SJSA1 (cell line): ENCODE measurements at regions not wholly inside any gene's neighbourhood (a gene's known extent, or its start where the extent isn't known, plus 50 kb on each side); places are given as distances from the start of the nearest gene placed in this dataset.
"Not testable (repeated sequence)": the region's sequence is repeated elsewhere in the genome, so short reads cannot be mapped to it uniquely, and the experiment has no call there.

Source experiments
- DNase-seq, 2 experiments: peaks; one replicate each; pipeline ENCODE4 v3.0.0-alpha.2; 2015 to 2020; ENCODE audit warnings: low spot score in 2 of 2, low read depth in 1 of 2
- H3K27ac ChIP-seq: fragments of 250-450 bp; sonication (Bioruptor Pico); 2 replicates; pipeline ENCODE4 v1.5.1; 2020; ENCODE audit warnings: mild to moderate bottlenecking, moderate library complexity
- H3K27me3 ChIP-seq: fragments of 250-450 bp; sonication (Bioruptor Pico); replicated peaks from 2 replicates; pipeline ENCODE4 v1.5.1; 2020; ENCODE audit warnings: mild to moderate bottlenecking, moderate library complexity
- H3K36me3 ChIP-seq: fragments of 250-450 bp; sonication (Bioruptor Pico); 2 replicates; pipeline ENCODE4 v1.5.1; 2020; ENCODE audit warnings: mild to moderate bottlenecking
- H3K4me1 ChIP-seq: fragments of 250-450 bp; sonication (Bioruptor Pico); replicated peaks from 2 replicates; pipeline ENCODE4 v1.6.1; 2021; ENCODE audit warnings: mild to moderate bottlenecking
- H3K4me3 ChIP-seq: fragments of 250-450 bp; sonication (Bioruptor Pico); 2 replicates; pipeline ENCODE4 v1.5.1; 2020; ENCODE audit warnings: mild to moderate bottlenecking
- H3K9me3 ChIP-seq: fragments of 250-450 bp; sonication (Bioruptor Pico); replicated peaks from 2 replicates; pipeline ENCODE4 v1.5.1; 2020; ENCODE audit warnings: mild to moderate bottlenecking

DNA sequence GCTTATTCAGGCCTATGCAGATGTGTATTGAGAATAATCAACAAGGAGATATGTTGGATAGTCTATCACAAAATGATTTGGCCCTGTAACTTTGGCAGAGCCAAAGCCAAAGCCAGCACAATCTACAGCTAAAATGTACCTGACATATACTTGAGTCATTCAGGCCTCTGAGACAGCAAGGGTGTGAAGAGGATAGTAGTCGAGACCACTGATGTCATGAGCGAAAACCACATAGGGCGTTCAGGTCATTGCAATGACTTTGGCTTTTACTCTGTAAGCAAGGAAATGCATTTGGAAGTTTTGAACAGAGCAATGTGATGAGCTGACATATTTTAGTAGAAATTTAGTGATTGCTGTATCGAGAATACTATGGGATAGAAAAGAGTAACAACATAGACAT is 579.6 kb downstream of the AMY1C start:
- Histone ChIP-seq H3K9me3 (no peaks in the 10 kb centered on the region), H3K36me3 (no peaks in the 10 kb centered on the region), H3K27ac (no peak overlapping the region), H3K4me3 (no peak overlapping the region), H3K4me1 (no peaks in the 10 kb centered on the region), H3K27me3 (no peaks in the 10 kb centered on the region)
- DNase-seq: no peak

- Histone ChIP-seq H3K4me1 (no peaks in the 10 kb centered on the region), H3K36me3 (no peaks in the 10 kb centered on the region), H3K4me3 (no peak overlapping the region), H3K27me3 (no peaks in the 10 kb centered on the region), H3K27ac (no peak overlapping the region), H3K9me3 (no peaks in the 10 kb centered on the region)
- DNase-seq: no peak
These were observed 582.1 kb downstream of the AMY1C start for GRCh38 chr1:104331763-104332162.

GRCh38 chr1:104337927-104338326 is 588.2 kb downstream of the AMY1C start:
- H3K9me3 ChIP-seq, H3K27me3 ChIP-seq, H3K4me3 ChIP-seq, DNase-seq, H3K36me3 ChIP-seq, H3K27ac ChIP-seq, H3K4me1 ChIP-seq: not testable (repeated sequence)

- no peaks in the 10 kb centered on the region for H3K9me3 ChIP-seq
- no peak overlapping the region for H3K4me3 ChIP-seq
- no peak for DNase-seq
- H3K27ac ChIP-seq: no peak overlapping the region
- no peaks in the 10 kb centered on the region for H3K4me1 ChIP-seq
- no peaks in the 10 kb centered on the region for H3K36me3 ChIP-seq
- H3K27me3 ChIP-seq: no peaks in the 10 kb centered on the region
These were observed 592.2 kb downstream of the AMY1C start for GRCh38 chr1:104341944-104342343.

- Histone ChIP-seq H3K4me3 (no peak overlapping the region), H3K27ac (no peak overlapping the region), H3K27me3 (no peaks in the 10 kb centered on the region), H3K4me1 (no peaks in the 10 kb centered on the region), H3K36me3 (no peaks in the 10 kb centered on the region), H3K9me3 (no peaks in the 10 kb centered on the region)
- DNase-seq: no peak
These were observed 598.6 kb downstream of the AMY1C start for GRCh38 chr1:104348277-104348676.

GRCh38 chr1:104353580-104353979 is 603.9 kb downstream of the AMY1C start:
- Histone ChIP-seq H3K27ac (no peak overlapping the region), H3K27me3 (no peaks in the 10 kb centered on the region), H3K4me3 (no peak overlapping the region), H3K36me3 (no peaks in the 10 kb centered on the region), H3K9me3 (no peaks in the 10 kb centered on the region), H3K4me1 (no peaks in the 10 kb centered on the region)
- DNase-seq: no peak

DNA sequence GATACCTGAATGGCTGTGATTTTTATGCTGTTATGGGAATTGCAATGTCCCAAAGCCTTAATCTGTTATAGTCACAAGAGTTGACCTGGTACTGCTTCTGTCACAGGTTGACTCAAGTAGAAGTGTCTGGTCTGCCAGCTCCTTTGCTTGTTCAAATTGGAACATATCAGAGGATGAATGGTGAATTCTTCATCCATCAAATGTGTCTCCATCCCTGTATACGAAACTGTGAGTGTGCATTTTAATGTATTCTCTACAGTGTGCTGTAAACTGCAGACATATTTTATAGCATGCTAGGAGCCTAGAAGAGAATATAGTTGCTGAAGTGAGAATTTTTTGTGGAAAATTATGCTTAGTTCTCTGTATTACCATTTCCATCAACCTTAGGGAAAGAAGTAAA is 608.4 kb downstream of the AMY1C start:
- no peak for DNase-seq
- no peaks in the 10 kb centered on the region for H3K36me3 ChIP-seq
- no peak overlapping the region for H3K27ac ChIP-seq

GRCh38 chr1:104358621-104359020 is 608.9 kb downstream of the AMY1C start:
- Histone ChIP-seq H3K27ac (no peak overlapping the region), H3K36me3 (no peaks in the 10 kb centered on the region), H3K9me3 (no peaks in the 10 kb centered on the region; the same call in 1 of the 2 replicates), H3K27me3 (no peaks in the 10 kb centered on the region), H3K4me3 (no peak overlapping the region), H3K4me1 (no peaks in the 10 kb centered on the region)
- no peak for DNase-seq

More for the DNA sequence above, 608.4 kb downstream of the AMY1C start:
- H3K9me3 ChIP-seq: no peaks in the 10 kb centered on the region
- H3K4me1 ChIP-seq: no peaks in the 10 kb centered on the region
- no peaks in the 10 kb centered on the region for H3K27me3 ChIP-seq
- H3K4me3 ChIP-seq: no peak overlapping the region

- Histone ChIP-seq H3K27me3 (no peaks in the 10 kb centered on the region), H3K9me3 (no peaks in the 10 kb centered on the region), H3K4me3 (no peak overlapping the region), H3K4me1 (no peaks in the 10 kb centered on the region), H3K27ac (no peak overlapping the region), H3K36me3 (no peaks in the 10 kb centered on the region)
- no peak for DNase-seq
These were observed 628.7 kb downstream of the AMY1C start for GRCh38 chr1:104378414-104378813.

GRCh38 chr1:104380003-104380402 is 630.3 kb downstream of the AMY1C start:
- Histone ChIP-seq H3K27ac (no peak overlapping the region), H3K4me1 (no peaks in the 10 kb centered on the region), H3K9me3 (no peaks in the 10 kb centered on the region), H3K4me3 (no peak overlapping the region), H3K27me3 (no peaks in the 10 kb centered on the region), H3K36me3 (no peaks in the 10 kb centered on the region)
- DNase-seq: no peak

- H3K4me1 ChIP-seq: no peaks in the 10 kb centered on the region
- peaks cover 2% of the 10 kb centered on the region; the same call in 1 of the 2 replicates for H3K9me3 ChIP-seq
- H3K4me3 ChIP-seq: no peak overlapping the region
- no peak for DNase-seq
- H3K27me3 ChIP-seq: no peaks in the 10 kb centered on the region
- H3K36me3 ChIP-seq: no peaks in the 10 kb centered on the region
- H3K27ac ChIP-seq: no peak overlapping the region
These were observed 638.2 kb downstream of the AMY1C start for GRCh38 chr1:104387716-104388508.

DNA sequence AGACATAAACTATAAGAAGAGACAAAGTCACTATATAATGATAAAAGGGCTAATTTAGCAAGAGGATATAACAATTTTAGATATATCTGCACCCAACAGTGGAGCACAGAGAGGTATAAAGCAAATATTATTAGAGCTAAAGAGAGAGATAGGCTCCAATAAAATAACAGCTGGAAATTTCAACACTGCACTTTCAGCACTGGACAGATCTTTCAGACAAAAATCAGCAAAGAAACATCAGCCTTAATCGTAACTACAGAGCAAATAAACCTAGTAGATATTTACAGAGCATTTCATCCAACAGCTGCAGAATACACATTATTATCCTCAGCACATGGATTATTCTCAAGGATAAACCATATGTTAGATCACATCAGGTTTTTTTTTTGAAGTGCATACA is 642.9 kb downstream of the AMY1C start:
- Histone ChIP-seq H3K9me3 (peaks cover 2% of the 10 kb centered on the region; the same call in 1 of the 2 replicates), H3K27ac (no peak overlapping the region), H3K4me1 (no peaks in the 10 kb centered on the region), H3K4me3 (no peak overlapping the region), H3K36me3 (no peaks in the 10 kb centered on the region), H3K27me3 (no peaks in the 10 kb centered on the region)
- DNase-seq: no peak

DNA sequence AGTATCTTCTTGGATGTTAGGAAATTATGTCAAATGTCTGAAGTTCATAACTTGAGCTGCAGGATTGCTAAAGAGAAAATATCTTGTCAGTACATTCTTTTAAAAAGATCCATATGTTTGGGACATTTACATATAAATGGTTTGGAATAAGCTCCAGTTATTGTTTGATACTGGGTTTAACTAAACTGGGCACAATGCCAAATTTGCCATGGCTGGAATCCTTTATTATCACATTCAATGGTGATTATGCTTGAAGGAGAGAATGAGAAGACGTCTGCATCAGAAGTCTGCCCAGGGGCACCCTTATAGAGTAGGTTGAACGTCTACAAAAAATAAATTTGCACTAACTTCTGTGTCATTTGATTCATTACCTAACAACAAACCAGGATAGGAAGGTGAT is 652.5 kb downstream of the AMY1C start:
- Histone ChIP-seq H3K36me3 (no peaks in the 10 kb centered on the region), H3K4me3 (no peak overlapping the region), H3K27me3 (no peaks in the 10 kb centered on the region), H3K4me1 (no peaks in the 10 kb centered on the region), H3K9me3 (no peaks in the 10 kb centered on the region), H3K27ac (no peak overlapping the region)
- DNase-seq: no peak

GRCh38 chr1:104403883-104404282 is 654.2 kb downstream of the AMY1C start:
- H3K36me3 ChIP-seq: no peaks in the 10 kb centered on the region
- H3K4me3 ChIP-seq: no peak overlapping the region
- H3K4me1 ChIP-seq: no peaks in the 10 kb centered on the region
- no peak for DNase-seq
- H3K27ac ChIP-seq: no peak overlapping the region
- no peaks in the 10 kb centered on the region for H3K9me3 ChIP-seq
- H3K27me3 ChIP-seq: no peaks in the 10 kb centered on the region

GRCh38 chr1:104406728-104407127 is 657.0 kb downstream of the AMY1C start:
- no peak overlapping the region for H3K4me3 ChIP-seq
- H3K36me3 ChIP-seq: no peaks in the 10 kb centered on the region
- no peaks in the 10 kb centered on the region for H3K27me3 ChIP-seq
- H3K4me1 ChIP-seq: no peaks in the 10 kb centered on the region
- no peak overlapping the region for H3K27ac ChIP-seq
- DNase-seq: no peak
- H3K9me3 ChIP-seq: no peaks in the 10 kb centered on the region
